Astrocyte (in vitro differentiated cells and primary cell): ENCODE measurements at regions not wholly inside any gene's neighbourhood (a gene's known extent, or its start where the extent isn't known, plus 50 kb on each side); places are given as distances from the start of the nearest gene placed in this dataset.

Source experiments
- DNase-seq: peaks from one replicate; pipeline ENCODE4 v3.0.0-alpha.2; 2010; ENCODE audit warnings: low read depth
- FAIRE-seq: peaks from 2 replicates; lab custom pipeline; 2011; peaks lifted over from hg19 to GRCh38; lab: Jason Lieb, UNC
- H2AFZ ChIP-seq: 2 replicates; pipeline ENCODE4 v1.6.0; 2012; ENCODE audit warnings: low read depth, low read length, inconsistent platforms
- H3K27ac ChIP-seq: 2 replicates; pipeline ENCODE4 v1.5.1; 2011; ENCODE audit warnings: low read depth, low read length, inconsistent platforms
- H3K27me3 ChIP-seq: 2 replicates; pipeline ENCODE4 v1.6.0; 2011; ENCODE audit warnings: low read length, inconsistent platforms; ENCODE audit not compliant: insufficient read depth
- H3K36me3 ChIP-seq: 2 replicates; pipeline ENCODE4 v1.5.1; 2011; ENCODE audit warnings: low read length, inconsistent platforms; ENCODE audit not compliant: insufficient read depth
- H3K4me1 ChIP-seq: 2 replicates; pipeline ENCODE4 v1.5.1; 2011; ENCODE audit warnings: low read length, inconsistent platforms; ENCODE audit not compliant: insufficient read depth
- H3K4me2 ChIP-seq: 2 replicates; pipeline ENCODE4 v1.6.0; 2012; ENCODE audit warnings: low read length, inconsistent platforms
- H3K4me3 ChIP-seq: 2 replicates; pipeline ENCODE4 v1.5.1; 2011; ENCODE audit warnings: low read depth, mild to moderate bottlenecking, low read length, inconsistent platforms; ENCODE audit not compliant: insufficient read depth
- H3K79me2 ChIP-seq: 2 replicates; pipeline ENCODE4 v1.6.0; 2012; ENCODE audit warnings: mild to moderate bottlenecking, low read length, inconsistent platforms; ENCODE audit not compliant: insufficient read depth
- H3K9ac ChIP-seq: 2 replicates; pipeline ENCODE4 v1.6.0; 2012; ENCODE audit warnings: mild to moderate bottlenecking, low read length, inconsistent platforms
- H3K9me3 ChIP-seq: 2 replicates; pipeline ENCODE4 v1.5.1; 2012; ENCODE audit warnings: low read depth, mild to moderate bottlenecking, low read length, inconsistent platforms; ENCODE audit not compliant: insufficient read depth
- H4K20me1 ChIP-seq: 2 replicates; pipeline ENCODE4 v1.6.0; 2012; ENCODE audit warnings: low read length, inconsistent platforms; ENCODE audit not compliant: insufficient read depth
- H3K27ac Mint-ChIP-seq: one replicate; pipeline ENCODE4 v1.8.0; 2021; ENCODE audit warnings: mild to moderate bottlenecking, mixed read lengths; ENCODE audit not compliant: unreplicated experiment
- H3K27me3 Mint-ChIP-seq: one replicate; pipeline ENCODE4 v1.8.0; 2021; ENCODE audit warnings: low read depth, mixed read lengths; ENCODE audit not compliant: unreplicated experiment
- H3K36me3 Mint-ChIP-seq: one replicate; pipeline ENCODE4 v1.8.0; 2021; ENCODE audit warnings: low read depth, mixed read lengths; ENCODE audit not compliant: unreplicated experiment
- H3K4me1 Mint-ChIP-seq: one replicate; pipeline ENCODE4 v1.8.0; 2021; ENCODE audit warnings: low read depth, mixed read lengths; ENCODE audit not compliant: unreplicated experiment
- H3K4me3 Mint-ChIP-seq: one replicate; pipeline ENCODE4 v1.8.0; 2021; ENCODE audit warnings: mild to moderate bottlenecking, moderate library complexity, mixed read lengths; ENCODE audit not compliant: unreplicated experiment
- H3K9me3 Mint-ChIP-seq: one replicate; pipeline ENCODE4 v1.8.0; 2021; ENCODE audit warnings: mild to moderate bottlenecking, mixed read lengths; ENCODE audit not compliant: unreplicated experiment
- CTCF ChIP-seq: IDR thresholded peaks from 2 replicates; pipeline ENCODE4 v1.5.1; 2011; ENCODE audit warnings: low read depth, mild to moderate bottlenecking, inconsistent platforms, low read length, moderate library complexity; ENCODE audit not compliant: insufficient read depth
- EZH2 ChIP-seq: IDR thresholded peaks from 2 replicates; pipeline ENCODE4 v1.6.1; 2012; ENCODE audit warnings: mild to moderate bottlenecking, low read length, inconsistent platforms; ENCODE audit not compliant: insufficient read depth

GRCh38 chr20:6921717-6922386 is 154.4 kb downstream of the BMP2 start:
- Histone ChIP-seq H3K4me2 (no peak overlapping the region), H3K27me3 (no peaks in the 10 kb centered on the region), H3K79me2 (no peaks in the 10 kb centered on the region), H3K4me3 (no peak overlapping the region), H4K20me1 (no peaks in the 10 kb centered on the region), H3K4me1 (no peaks in the 10 kb centered on the region), H3K9me3 (no peaks in the 10 kb centered on the region), H3K9ac (no peak overlapping the region), H3K27ac (no peak overlapping the region), H3K36me3 (no peaks in the 10 kb centered on the region), H2AFZ (no peak overlapping the region)
- no peak for FAIRE-seq
- no peak overlapping the region for H3K4me3 Mint-ChIP-seq
- no peaks in the 10 kb centered on the region for H3K36me3 Mint-ChIP-seq
- H3K27ac Mint-ChIP-seq: no peak overlapping the region
- DNase-seq: no peak
- no peaks in the 10 kb centered on the region for H3K4me1 Mint-ChIP-seq
- TF ChIP-seq CTCF (no peak), EZH2 (no peak)
- no peaks in the 10 kb centered on the region for H3K9me3 Mint-ChIP-seq
- no peaks in the 10 kb centered on the region for H3K27me3 Mint-ChIP-seq

DNA sequence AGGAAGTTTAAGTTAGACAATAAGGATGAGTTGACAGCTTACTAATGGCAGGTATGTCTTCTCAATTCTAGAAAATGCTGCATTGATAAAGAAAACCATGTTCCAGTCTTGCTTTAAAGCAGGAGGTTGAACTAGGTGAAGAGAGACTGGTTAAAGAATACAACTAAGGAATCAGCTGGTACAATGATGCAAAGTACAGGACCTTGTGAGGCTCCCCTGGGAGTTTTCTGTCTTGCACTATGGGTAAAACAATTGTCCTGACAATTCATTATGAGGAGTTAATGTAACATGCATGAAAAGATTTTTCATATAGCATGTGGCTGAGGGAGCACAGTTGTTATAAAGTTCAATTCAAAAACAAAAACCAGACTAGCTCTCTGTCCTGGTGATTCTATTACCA is 157.2 kb downstream of the BMP2 start:
- FAIRE-seq (no peak), DNase-seq (no peak)
- TF ChIP-seq EZH2 (no peak), CTCF (no peak)
- Histone ChIP-seq H3K27ac (no peak overlapping the region), H3K9ac (no peak overlapping the region), H2AFZ (no peak overlapping the region), H3K4me1 (no peaks in the 10 kb centered on the region), H3K4me2 (no peak overlapping the region), H3K4me3 (no peak overlapping the region), H3K36me3 (no peaks in the 10 kb centered on the region), H3K9me3 (no peaks in the 10 kb centered on the region), H4K20me1 (no peaks in the 10 kb centered on the region), H3K79me2 (no peaks in the 10 kb centered on the region), H3K27me3 (no peaks in the 10 kb centered on the region)
- Mint-ChIP-seq H3K4me3 (no peak overlapping the region), H3K4me1 (no peaks in the 10 kb centered on the region), H3K27ac (no peak overlapping the region), H3K9me3 (no peaks in the 10 kb centered on the region), H3K27me3 (no peaks in the 10 kb centered on the region), H3K36me3 (no peaks in the 10 kb centered on the region)

DNA sequence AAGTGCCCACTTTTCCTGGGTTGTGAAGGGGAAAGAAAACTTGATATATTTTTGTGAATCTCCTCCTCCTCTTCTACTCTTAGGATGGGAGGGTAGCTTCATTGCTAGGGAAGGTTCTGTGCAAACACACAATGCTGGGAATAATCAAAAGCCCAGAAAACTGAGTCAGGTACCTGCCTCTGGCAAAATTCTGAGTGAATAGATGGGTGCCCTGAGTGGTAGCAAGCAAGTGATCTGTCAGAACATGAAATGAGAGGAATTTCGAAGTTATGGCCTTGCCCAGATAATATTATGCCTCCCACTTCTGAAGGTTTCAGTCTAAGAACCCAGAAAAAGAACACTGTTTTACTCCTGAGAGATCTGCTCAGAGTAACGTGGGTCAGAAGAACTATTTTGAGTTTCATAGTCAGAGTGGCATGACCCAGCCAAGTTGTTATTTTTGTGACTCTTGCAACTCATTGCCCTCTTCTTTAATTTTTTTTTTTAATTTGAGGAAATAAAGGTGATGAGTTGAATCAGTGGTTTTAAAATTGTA is 158.3 kb downstream of the BMP2 start:
- no peak for TF ChIP-seq CTCF
- TF ChIP-seq EZH2: no peak
- no peak overlapping the region for H3K4me3 ChIP-seq
- no peaks in the 10 kb centered on the region for H3K27me3 Mint-ChIP-seq
- H3K4me3 Mint-ChIP-seq: no peak overlapping the region
- no peaks in the 10 kb centered on the region for H3K36me3 Mint-ChIP-seq
- no peaks in the 10 kb centered on the region for H3K27me3 ChIP-seq
- no peaks in the 10 kb centered on the region for H3K36me3 ChIP-seq
- H2AFZ ChIP-seq: no peak overlapping the region
- FAIRE-seq (no peak), DNase-seq (no peak)
- no peak overlapping the region for H3K27ac Mint-ChIP-seq
- H3K4me1 ChIP-seq: no peaks in the 10 kb centered on the region
- no peak overlapping the region for H3K9ac ChIP-seq
- H3K27ac ChIP-seq: no peak overlapping the region
- H3K9me3 ChIP-seq: no peaks in the 10 kb centered on the region
- no peaks in the 10 kb centered on the region for H3K79me2 ChIP-seq
- no peaks in the 10 kb centered on the region for H4K20me1 ChIP-seq
- H3K9me3 Mint-ChIP-seq: peaks cover 2% of the 10 kb centered on the region
- no peaks in the 10 kb centered on the region for H3K4me1 Mint-ChIP-seq
- no peak overlapping the region for H3K4me2 ChIP-seq
